HAP-1 (cell line): ENCODE measurements at regions not wholly inside any gene's neighbourhood (a gene's known extent, or its start where the extent isn't known, plus 50 kb on each side); places are given as distances from the start of the nearest gene placed in this dataset.

Experiments
- DNase-seq, 2 experiments: peaks; one replicate each; pipeline ENCODE4 v3.0.0-alpha.2; 2016 to 2020; ENCODE audit warnings: low spot score in 2 of 2
- H3K27me3 ChIP-seq: fragments of 250-450 bp; sonication (Bioruptor Pico); 2 replicates; pipeline ENCODE4 v1.5.1; 2020; ENCODE audit warnings: low read depth, mild to moderate bottlenecking, moderate library complexity
- H3K36me3 ChIP-seq: fragments of 250-450 bp; sonication (Bioruptor Pico); replicated peaks from 2 replicates; pipeline ENCODE4 v1.5.1; 2020; ENCODE audit warnings: mild to moderate bottlenecking
- H3K4me1 ChIP-seq: fragments of 250-450 bp; sonication (Bioruptor Pico); 2 replicates; pipeline ENCODE4 v1.5.1; 2020; ENCODE audit warnings: mild to moderate bottlenecking
- H3K4me3 ChIP-seq: fragments of 250-450 bp; sonication (Bioruptor Pico); 2 replicates; pipeline ENCODE4 v1.5.1; 2020; ENCODE audit warnings: mild to moderate bottlenecking, moderate library complexity
- H3K9me3 ChIP-seq: fragments of 250-450 bp; sonication (Bioruptor Pico); 2 replicates; pipeline ENCODE4 v1.5.1; 2020; ENCODE audit warnings: mild to moderate bottlenecking, moderate library complexity
- in situ Hi-C: fragments of 300-500 bp; cut with MboI; formaldehyde crosslinking; loops from 3 replicates; pipeline ENCODE4 v1.14.3; 2020; ENCODE audit warnings: low sequenced_read_pairs, inconsistent platforms, mixed read lengths

GRCh38 chr10:83179371-83179770 is 959.9 kb upstream of the GHITM start:
- H3K4me1 ChIP-seq, result no peaks in the 10 kb centered on the region
- DNase-seq, result no peak
- no peaks in the 10 kb centered on the region for H3K36me3 ChIP-seq
- no peaks in the 10 kb centered on the region for H3K9me3 ChIP-seq
- in situ Hi-C loops, result no loop called here
- H3K27me3 ChIP-seq, result no peaks in the 10 kb centered on the region; the same call in 1 of the 2 replicates
- H3K4me3 ChIP-seq, result no peak overlapping the region

GRCh38 chr10:83182076-83182475 is 957.2 kb upstream of the GHITM start:
- in situ Hi-C loops, result no loop called here
- H3K4me3 ChIP-seq, result no peak overlapping the region
- no peaks in the 10 kb centered on the region for H3K27me3 ChIP-seq
- no peaks in the 10 kb centered on the region for H3K4me1 ChIP-seq
- H3K36me3 ChIP-seq, result no peaks in the 10 kb centered on the region
- no peak for DNase-seq
- H3K9me3 ChIP-seq, result no peaks in the 10 kb centered on the region

GRCh38 chr10:83184641-83185040 is 954.7 kb upstream of the GHITM start:
- H3K9me3 ChIP-seq, result no peaks in the 10 kb centered on the region
- no peaks in the 10 kb centered on the region for H3K4me1 ChIP-seq
- no peaks in the 10 kb centered on the region for H3K36me3 ChIP-seq
- H3K4me3 ChIP-seq, result no peak overlapping the region
- in situ Hi-C loops, result no loop called here
- DNase-seq, result no peak
- H3K27me3 ChIP-seq, result no peaks in the 10 kb centered on the region

GRCh38 chr10:83190614-83191013 is 948.7 kb upstream of the GHITM start:
- H3K9me3 ChIP-seq, result no peaks in the 10 kb centered on the region
- H3K4me3 ChIP-seq, result no peak overlapping the region
- H3K4me1 ChIP-seq, result no peaks in the 10 kb centered on the region
- H3K36me3 ChIP-seq, result no peaks in the 10 kb centered on the region
- no peak for DNase-seq
- in situ Hi-C loops, result no loop called here
- H3K27me3 ChIP-seq, result no peaks in the 10 kb centered on the region

GRCh38 chr10:83193026-83193425 is 946.3 kb upstream of the GHITM start:
- H3K36me3 ChIP-seq, result no peaks in the 10 kb centered on the region
- DNase-seq, result peak in 1 of 2 experiments; percentile 2

GRCh38 chr10:83195021-83195420 is 944.3 kb upstream of the GHITM start:
- Histone ChIP-seq H3K36me3 (no peaks in the 10 kb centered on the region), H3K9me3 (no peaks in the 10 kb centered on the region), H3K27me3 (no peaks in the 10 kb centered on the region), H3K4me1 (no peaks in the 10 kb centered on the region), H3K4me3 (no peak overlapping the region)
- in situ Hi-C loops, result no loop called here
- DNase-seq, result no peak

More at GRCh38 chr10:83193026-83193425, 946.3 kb upstream of the GHITM start:
- Histone ChIP-seq H3K27me3 (no peaks in the 10 kb centered on the region), H3K4me3 (no peak overlapping the region), H3K4me1 (no peaks in the 10 kb centered on the region), H3K9me3 (no peaks in the 10 kb centered on the region)
- in situ Hi-C loops, result no loop called here

GRCh38 chr10:83199374-83199773 is 939.9 kb upstream of the GHITM start:
- H3K4me1 ChIP-seq, result no peaks in the 10 kb centered on the region
- H3K9me3 ChIP-seq, result no peaks in the 10 kb centered on the region
- H3K36me3 ChIP-seq, result no peaks in the 10 kb centered on the region
- DNase-seq, result no peak
- no peaks in the 10 kb centered on the region for H3K27me3 ChIP-seq
- H3K4me3 ChIP-seq, result no peak overlapping the region
- in situ Hi-C loops, result no loop called here

GRCh38 chr10:83205861-83206260 is 933.4 kb upstream of the GHITM start:
- H3K36me3 ChIP-seq, result no peaks in the 10 kb centered on the region
- no peaks in the 10 kb centered on the region for H3K9me3 ChIP-seq
- H3K4me3 ChIP-seq, result no peak overlapping the region
- in situ Hi-C loops, result no loop called here
- DNase-seq, result no peak
- H3K4me1 ChIP-seq, result no peaks in the 10 kb centered on the region
- no peaks in the 10 kb centered on the region for H3K27me3 ChIP-seq

- in situ Hi-C loops, result no loop called here
These were observed 926.5 kb upstream of the GHITM start for GRCh38 chr10:83212632-83213334.

GRCh38 chr10:83214136-83214535 is 925.2 kb upstream of the GHITM start:
- no peaks in the 10 kb centered on the region for H3K9me3 ChIP-seq
- H3K4me1 ChIP-seq, result no peaks in the 10 kb centered on the region
- no peak for DNase-seq
- in situ Hi-C loops, result no loop called here
- H3K27me3 ChIP-seq, result no peaks in the 10 kb centered on the region
- H3K4me3 ChIP-seq, result no peak overlapping the region
- no peaks in the 10 kb centered on the region for H3K36me3 ChIP-seq

More at GRCh38 chr10:83212632-83213334, 926.5 kb upstream of the GHITM start:
- Histone ChIP-seq H3K4me3 (no peak overlapping the region), H3K9me3 (no peaks in the 10 kb centered on the region), H3K4me1 (no peaks in the 10 kb centered on the region), H3K27me3 (no peaks in the 10 kb centered on the region), H3K36me3 (no peaks in the 10 kb centered on the region)
- no peak for DNase-seq

GRCh38 chr10:83218205-83218604 is 921.1 kb upstream of the GHITM start:
- in situ Hi-C loops, result no loop called here
- Histone ChIP-seq H3K36me3 (no peaks in the 10 kb centered on the region), H3K4me3 (no peak overlapping the region), H3K4me1 (no peaks in the 10 kb centered on the region), H3K9me3 (no peaks in the 10 kb centered on the region), H3K27me3 (no peaks in the 10 kb centered on the region)
- no peak for DNase-seq

- DNase-seq, result no peak
- H3K36me3 ChIP-seq, result no peaks in the 10 kb centered on the region
- H3K27me3 ChIP-seq, result no peaks in the 10 kb centered on the region
- in situ Hi-C loops, result no loop called here
- H3K9me3 ChIP-seq, result no peaks in the 10 kb centered on the region
- no peak overlapping the region for H3K4me3 ChIP-seq
- H3K4me1 ChIP-seq, result no peaks in the 10 kb centered on the region
These were observed 917.0 kb upstream of the GHITM start for GRCh38 chr10:83222300-83222699.

GRCh38 chr10:83222832-83223742 is 916.2 kb upstream of the GHITM start:
- DNase-seq, result no peak
- no peaks in the 10 kb centered on the region for H3K27me3 ChIP-seq
- in situ Hi-C loops, result no loop called here
- H3K9me3 ChIP-seq, result no peaks in the 10 kb centered on the region
- no peak overlapping the region for H3K4me3 ChIP-seq
- H3K36me3 ChIP-seq, result no peaks in the 10 kb centered on the region
- no peaks in the 10 kb centered on the region for H3K4me1 ChIP-seq

GRCh38 chr10:83225781-83226180 is 913.5 kb upstream of the GHITM start:
- Histone ChIP-seq H3K27me3 (no peaks in the 10 kb centered on the region), H3K9me3 (no peaks in the 10 kb centered on the region), H3K4me1 (no peaks in the 10 kb centered on the region), H3K36me3 (no peaks in the 10 kb centered on the region), H3K4me3 (no peak overlapping the region)
- DNase-seq, result no peak
- in situ Hi-C loops, result no loop called here
